HepG2 (cell line): ENCODE measurements at regions not wholly inside any gene's neighbourhood (a gene's known extent, or its start where the extent isn't known, plus 50 kb on each side); places are given as distances from the start of the nearest gene placed in this dataset.

Source experiments
- ATAC-seq: fragments of 200-7000 bp; cut with Tn5 transposase; 3 replicates; pipeline ENCODE4 v1.9.1; 2020; ENCODE audit warnings: mild to moderate bottlenecking, moderate library complexity
- BruUV-seq: library from RNA; stranded (reverse); fragments of 400-500 nt; replicated peaks from 2 replicates; lab custom pipeline; 2021; lab: Mats Ljungman, UMichigan
- CTCF ChIA-PET: fragments of 300-600 bp; formaldehyde crosslinking; extraction: SDS; loops from one replicate; lab custom pipeline; 2021; ENCODE audit warnings: low total read pairs, inconsistent platforms, low intra/inter-chr PET ratio; lab: Yijun Ruan, JAX
- POLR2A ChIA-PET: fragments of 350-600 bp; sonication (Branson Sonifier 250); formaldehyde crosslinking; loops from one replicate; lab custom pipeline; 2020; ENCODE audit warnings: antibody characterized with exemption, inconsistent platforms; lab: Yijun Ruan, JAX
- DNase-seq: peaks from one replicate; pipeline ENCODE4 v3.0.0-alpha.2; 2015; ENCODE audit warnings: low spot score
- FAIRE-seq: peaks from 3 replicates; lab custom pipeline; 2011; peaks lifted over from hg19 to GRCh38; lab: Jason Lieb, UNC
- H2AFZ ChIP-seq: one replicate; pipeline ENCODE4 v1.6.1; 2011; ENCODE audit warnings: low read length, inconsistent platforms
- H3K27ac ChIP-seq: fragments of 300-600 bp; 3 replicates; pipeline ENCODE4 v1.8.0; 2011; ENCODE audit warnings: mixed run types, mild to moderate bottlenecking, mixed read lengths, low read length, inconsistent platforms; ENCODE audit not compliant: insufficient read depth; ENCODE audit errors: extremely low read length
- H3K27me3 ChIP-seq, 2 experiments: fragments of 200-600 bp in 1 of 2; 2 replicates in 1 of 2; 3 replicates in 1 of 2; pipeline versions ENCODE4 v1.6.0 to v1.8.0; 2011; ENCODE audit warnings: low read length in 2 of 2, mild to moderate bottlenecking in 2 of 2, moderate library complexity in 2 of 2, inconsistent platforms in 1 of 2; ENCODE audit not compliant: insufficient read depth in 2 of 2, control insufficient read depth in 1 of 2
- H3K36me3 ChIP-seq, 2 experiments: fragments of 200-600 bp in 1 of 2; replicated peaks in 1 of 2; 2 replicates in 1 of 2; 3 replicates in 1 of 2; pipeline versions ENCODE4 v1.5.1 to v1.8.0; 2011; ENCODE audit warnings: low read length in 2 of 2, inconsistent platforms in 1 of 2; ENCODE audit not compliant: insufficient read depth in 2 of 2, control insufficient read depth in 1 of 2
- H3K4me1 ChIP-seq: 2 replicates; pipeline ENCODE4 v1.5.1; 2012; ENCODE audit warnings: low read length, inconsistent platforms; ENCODE audit not compliant: insufficient read depth
- H3K4me2 ChIP-seq: 2 replicates; pipeline ENCODE4 v1.6.0; 2011; ENCODE audit warnings: low read depth, low read length, inconsistent platforms
- H3K4me3 ChIP-seq, 3 experiments: fragments of 200-600 bp in 1 of 3; sonication (generic), shearing (Covaris generic) in 1 of 3; replicated peaks in 1 of 3; 2 replicates each; pipeline ENCODE4 v1.5.1; 2011 to 2016; ENCODE audit warnings: low read length in 3 of 3, inconsistent platforms in 2 of 3, low read depth in 2 of 3, mild to moderate bottlenecking in 2 of 3, control low read depth in 1 of 3, mixed read lengths in 1 of 3; ENCODE audit not compliant: insufficient read depth in 1 of 3
- H3K79me2 ChIP-seq: one replicate; pipeline ENCODE4 v1.6.1; 2011; ENCODE audit warnings: low read length, inconsistent platforms; ENCODE audit not compliant: insufficient read depth
- H3K9ac ChIP-seq: 2 replicates; pipeline ENCODE4 v1.6.0; 2011; ENCODE audit warnings: mild to moderate bottlenecking, low read depth, low read length, inconsistent platforms; ENCODE audit not compliant: insufficient read depth
- H3K9me3 ChIP-seq: 2 replicates; pipeline ENCODE4 v1.5.1; 2012; ENCODE audit warnings: mild to moderate bottlenecking, low read length
- H4K20me1 ChIP-seq: 2 replicates; pipeline ENCODE4 v1.6.0; 2011; ENCODE audit warnings: inconsistent platforms, mild to moderate bottlenecking, low read length, moderate library complexity; ENCODE audit not compliant: insufficient read depth
- CREB1 ChIP-seq, 2 experiments: fragments of 450-650 bp in 1 of 2; IDR thresholded peaks; 2 replicates each; pipeline ENCODE4 v1.6.1; 2016 to 2017; ENCODE audit warnings: control low read depth in 1 of 2, mild to moderate bottlenecking in 1 of 2, missing compliant biosample characterization in 1 of 2, missing genetic modification characterization in 1 of 2
- MYPOP ChIP-seq: sonication (generic); formaldehyde crosslinking; IDR thresholded peaks from 2 replicates; pipeline ENCODE4 v1.8.1; 2023; ENCODE audit warnings: mild to moderate bottlenecking, moderate library complexity, missing genetic modification reagents
- NFE2 ChIP-seq: sonication (generic); formaldehyde crosslinking; IDR thresholded peaks from 2 replicates; pipeline ENCODE4 v1.4.0; 2020; ENCODE audit warnings: missing genetic modification reagents
- NFKB2 ChIP-seq: sonication (generic); formaldehyde crosslinking; IDR thresholded peaks from 2 replicates; pipeline ENCODE4 v1.4.0; 2020; ENCODE audit warnings: missing genetic modification reagents, borderline replicate concordance
- WGBS: methylation state at CpG from one replicate; pipeline ENCODE4 v1.1.6; 2017; ENCODE audit warnings: low lambda C conversion rate; 5-methylcytosine and 5-hydroxymethylcytosine counted together
- in situ Hi-C: cut with HindIII; loops from 2 replicates; pipeline ENCODE4 v1.10.0; 2017; ENCODE audit warnings: low pct_unique_long_range_greater_than_20kb; ENCODE audit not compliant: extremely low pct_ligation_motif_present
- intact Hi-C: fragments of 100-400 bp; cut with micrococcal nuclease; formaldehyde crosslinking; loops from one replicate; pipeline ENCODE4 v1.10.0; 2022; ENCODE audit not compliant: unreplicated experiment

- H3K9ac ChIP-seq, result no peak overlapping the region
- no TSS peak for BruUV-seq
- no peaks in the 10 kb centered on the region for H3K4me1 ChIP-seq
- WGBS, result 36% methylated on average over 6 of the region's 6 CpGs
- H3K4me2 ChIP-seq, result no peak overlapping the region
- CTCF ChIA-PET, result no interaction called here
- POLR2A ChIA-PET, result no interaction called here
- H3K79me2 ChIP-seq, result no peaks in the 10 kb centered on the region
- H2AFZ ChIP-seq, result no peak overlapping the region
- H3K9me3 ChIP-seq, result no peaks in the 10 kb centered on the region
- TF ChIP-seq NFKB2 (CRISPR knock-in tag) (no peak), NFE2 (no peak)
- intact Hi-C loops, result loop anchor here (2.0 kb wide), 2 partner anchors 171 to 723 kb away; no protein-coding TSS in a partner anchor
- DNase-seq (no peak), FAIRE-seq (no peak), ATAC-seq (no peak)
- H3K4me3 ChIP-seq, result no peak overlapping the region
- in situ Hi-C loops, result loop anchor here (10.0 kb wide), 1 partner anchor 1517 kb away; no protein-coding TSS in a partner anchor
- peaks cover 0 to 4% of the 10 kb centered on the region in 2 experiments; a peak in 1 of 5 replicates for H3K27me3 ChIP-seq
- H4K20me1 ChIP-seq, result no peaks in the 10 kb centered on the region
- H3K36me3 ChIP-seq, result no peaks in the 10 kb centered on the region
- no peak overlapping the region for H3K27ac ChIP-seq
These were observed 287.1 kb upstream of the G2E3 start for GRCh38 chr14:30271811-30272323.

DNA sequence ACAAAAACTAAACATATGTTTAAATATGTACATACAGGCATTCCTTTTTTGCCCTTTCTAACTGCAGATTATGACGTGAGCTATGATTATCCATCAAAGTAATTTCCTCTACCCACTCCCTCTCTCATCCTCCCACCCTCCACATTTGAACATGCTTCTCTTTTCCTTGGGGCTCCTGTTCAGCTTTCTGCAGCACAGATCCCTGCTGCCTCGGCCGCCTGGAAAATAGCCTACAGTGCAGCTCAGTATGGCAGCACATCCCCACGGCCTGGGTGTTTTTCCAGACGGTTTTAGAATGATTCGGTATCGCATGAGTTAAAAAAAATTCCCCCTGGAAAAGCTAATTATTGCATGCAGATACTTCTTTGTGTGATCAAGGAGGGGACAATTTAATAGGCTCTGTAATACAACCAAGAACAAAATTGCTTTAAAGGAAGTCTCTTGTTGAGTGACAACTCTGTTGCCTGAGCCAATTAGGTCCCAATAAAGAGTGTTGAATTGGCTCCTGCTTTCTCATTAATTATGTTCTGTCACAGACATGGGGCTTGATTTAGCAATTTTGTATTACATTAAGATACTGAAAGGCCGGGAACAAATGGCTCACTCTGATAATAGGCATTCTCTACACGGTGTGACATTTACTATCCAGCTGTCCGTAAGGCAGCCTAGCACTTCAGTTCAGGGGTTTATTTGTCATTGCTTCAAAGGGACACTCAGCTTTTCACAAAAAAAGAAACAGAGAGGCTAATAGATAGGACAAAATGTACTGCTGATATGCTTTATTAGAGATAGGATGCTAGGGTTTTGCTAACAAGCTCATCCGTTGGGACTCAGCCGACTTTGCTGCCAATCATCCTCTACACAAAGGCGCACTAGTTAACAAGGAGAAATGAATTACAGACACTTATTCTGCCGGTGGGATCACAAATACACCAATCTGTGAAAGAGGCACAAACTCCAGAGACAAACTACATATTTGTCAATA, 285.8 kb upstream of the G2E3 start:
- Histone ChIP-seq H3K9ac (no peak overlapping the region), H2AFZ (no peak overlapping the region), H3K36me3 (no peaks in the 10 kb centered on the region), H3K27ac (no peak overlapping the region), H3K27me3 (peaks cover 0 to 4% of the 10 kb centered on the region in 2 experiments; a peak in 1 of 5 replicates), H3K4me1 (no peaks in the 10 kb centered on the region), H3K4me2 (no peak overlapping the region), H3K4me3 (no peak overlapping the region), H3K79me2 (no peaks in the 10 kb centered on the region), H3K9me3 (no peaks in the 10 kb centered on the region), H4K20me1 (no peaks in the 10 kb centered on the region)
- DNase-seq (no peak), ATAC-seq (no peak), FAIRE-seq (no peak)
- TF ChIP-seq CREB1 (IDR thresholded peaks at IDR 0.05), result peak; percentile 46; the same call in 1 of the 2 replicates
- no peak for TF ChIP-seq CREB1 (CRISPR knock-in tag; IDR thresholded peaks at IDR 0.05)
- TF ChIP-seq MYPOP (CRISPR knock-in tag), result no peak
- intact Hi-C loops, result no loop called here
- CTCF ChIA-PET, result no interaction called here
- no TSS peak for BruUV-seq
- POLR2A ChIA-PET, result no interaction called here
- 24% methylated on average over 14 of the region's 14 CpGs for WGBS
- in situ Hi-C loops, result loop anchor here (10.0 kb wide), 1 partner anchor 1518 kb away; no protein-coding TSS in a partner anchor
